Mammary epithelial cell (primary cell): ENCODE measurements at regions not wholly inside any gene's neighbourhood (a gene's known extent, or its start where the extent isn't known, plus 50 kb on each side); places are given as distances from the start of the nearest gene placed in this dataset.

Source experiments
- EZH2 ChIP-seq: IDR thresholded peaks from 2 replicates; pipeline ENCODE4 v1.6.1; 2012; ENCODE audit warnings: low read length, inconsistent platforms, borderline replicate concordance
- TF ChIP-seq, protein P1 (sequence below), 2 donors: IDR thresholded peaks in 1 of 2; conservative IDR thresholded peaks in 1 of 2; 2 replicates each; pipeline ENCODE4 v1.5.1; 2011 to 2012; ENCODE audit warnings: inconsistent platforms in 2 of 2, low read length in 2 of 2, mild to moderate bottlenecking in 2 of 2, control low read depth in 1 of 2, low read depth in 1 of 2; ENCODE audit not compliant: insufficient read depth in 1 of 2; ENCODE audit errors: extremely low read depth in 1 of 2

GRCh38 chr15:26179906-26180305 lies 316.8 kb upstream of the ATP10A start:
- TF ChIP-seq, protein P1, sequence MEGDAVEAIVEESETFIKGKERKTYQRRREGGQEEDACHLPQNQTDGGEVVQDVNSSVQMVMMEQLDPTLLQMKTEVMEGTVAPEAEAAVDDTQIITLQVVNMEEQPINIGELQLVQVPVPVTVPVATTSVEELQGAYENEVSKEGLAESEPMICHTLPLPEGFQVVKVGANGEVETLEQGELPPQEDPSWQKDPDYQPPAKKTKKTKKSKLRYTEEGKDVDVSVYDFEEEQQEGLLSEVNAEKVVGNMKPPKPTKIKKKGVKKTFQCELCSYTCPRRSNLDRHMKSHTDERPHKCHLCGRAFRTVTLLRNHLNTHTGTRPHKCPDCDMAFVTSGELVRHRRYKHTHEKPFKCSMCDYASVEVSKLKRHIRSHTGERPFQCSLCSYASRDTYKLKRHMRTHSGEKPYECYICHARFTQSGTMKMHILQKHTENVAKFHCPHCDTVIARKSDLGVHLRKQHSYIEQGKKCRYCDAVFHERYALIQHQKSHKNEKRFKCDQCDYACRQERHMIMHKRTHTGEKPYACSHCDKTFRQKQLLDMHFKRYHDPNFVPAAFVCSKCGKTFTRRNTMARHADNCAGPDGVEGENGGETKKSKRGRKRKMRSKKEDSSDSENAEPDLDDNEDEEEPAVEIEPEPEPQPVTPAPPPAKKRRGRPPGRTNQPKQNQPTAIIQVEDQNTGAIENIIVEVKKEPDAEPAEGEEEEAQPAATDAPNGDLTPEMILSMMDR (conservative IDR thresholded peaks at IDR 0.05 in 1 of 2, IDR thresholded peaks at IDR 0.05 in 1 of 2; ENCODE audit: extremely low read depth in 1 of 2, insufficient read depth in 1 of 2, low read depth in 1 of 2, low read length in 2 of 2) = no peak
- TF ChIP-seq EZH2 = no peak
